SK-N-SH (cell line): ENCODE measurements at regions not wholly inside any gene's neighbourhood (a gene's known extent, or its start where the extent isn't known, plus 50 kb on each side); places are given as distances from the start of the nearest gene placed in this dataset.

ENCODE experiments used
- CTCF ChIA-PET: fragments of 300-600, 350-600 bp; formaldehyde crosslinking; extraction: SDS; loops from one replicate; lab custom pipeline; 2021; lab: Yijun Ruan, JAX
- POLR2A ChIA-PET: fragments of 350-600 bp; sonication (Branson Sonifier 250); formaldehyde crosslinking; extraction: SDS; loops from one replicate; lab custom pipeline; 2020; ENCODE audit warnings: antibody characterized with exemption, inconsistent platforms; lab: Yijun Ruan, JAX
- DNase-seq: peaks from one replicate; pipeline ENCODE4 v3.0.0; 2012
- H2AFZ ChIP-seq: fragments of 200-600 bp; sonication (generic); 2 replicates; pipeline ENCODE4 v1.8.1; 2016; ENCODE audit warnings: antibody characterized with exemption, mild to moderate bottlenecking, low read depth
- H3F3A ChIP-seq: fragments of 200-600 bp; sonication (generic); replicated peaks from 2 replicates; pipeline ENCODE3; 2016; ENCODE audit warnings: antibody characterized with exemption, mild to moderate bottlenecking; ENCODE audit not compliant: insufficient read depth
- H3K27ac ChIP-seq, 2 experiments: fragments of 200-500 bp in 1 of 2; fragments of 200-600 bp in 1 of 2; sonication (Bioruptor generic) in 1 of 2; sonication (generic), shearing (Covaris generic) in 1 of 2; 2 replicates each; pipeline versions ENCODE4 v1.5.1 to v1.6.1; 2014 to 2016; ENCODE audit warnings: low read depth in 2 of 2, inconsistent platforms in 1 of 2, low read length in 1 of 2, mild to moderate bottlenecking in 1 of 2, mixed read lengths in 1 of 2
- H3K27me3 ChIP-seq: fragments of 200-600 bp; sonication (generic), shearing (Covaris generic); 2 replicates; pipeline ENCODE4 v1.6.1; 2016; ENCODE audit warnings: mixed run types; ENCODE audit not compliant: insufficient read depth
- H3K36me3 ChIP-seq, 2 experiments: fragments of 200-500 bp in 1 of 2; fragments of 200-600 bp in 1 of 2; sonication (Bioruptor generic) in 1 of 2; sonication (generic) in 1 of 2; replicated peaks in 1 of 2; 2 replicates each; pipeline versions ENCODE3 to v1.5.1; 2014 to 2016; ENCODE audit warnings: low read length in 1 of 2, mild to moderate bottlenecking in 1 of 2; ENCODE audit not compliant: insufficient read depth in 2 of 2, control insufficient read depth in 1 of 2
- H3K4me1 ChIP-seq, 2 experiments: fragments of 200-500 bp in 1 of 2; fragments of 200-600 bp in 1 of 2; sonication (Bioruptor generic) in 1 of 2; sonication (generic), shearing (Covaris generic) in 1 of 2; 2 replicates each; pipeline versions ENCODE4 v1.5.1 to v1.6.1; 2014 to 2016; ENCODE audit warnings: low read depth in 1 of 2, low read length in 1 of 2, mixed run types in 1 of 2; ENCODE audit not compliant: insufficient read depth in 2 of 2, control insufficient read depth in 1 of 2
- H3K4me2 ChIP-seq: fragments of 200-600 bp; sonication (generic), shearing (Covaris generic); 2 replicates; pipeline ENCODE4 v1.6.1; 2017; ENCODE audit warnings: mixed run types
- H3K4me3 ChIP-seq, 2 experiments: fragments of 200-500 bp in 1 of 2; fragments of 200-600 bp in 1 of 2; sonication (Bioruptor generic) in 1 of 2; sonication (generic), shearing (Covaris generic) in 1 of 2; 2 replicates each; pipeline versions ENCODE4 v1.5.1 to v1.8.1; 2014 to 2016; ENCODE audit warnings: low read depth in 2 of 2, inconsistent platforms in 1 of 2, low read length in 1 of 2, mild to moderate bottlenecking in 1 of 2, mixed read lengths in 1 of 2, moderate library complexity in 1 of 2
- H3K79me2 ChIP-seq: fragments of 200-600 bp; sonication (generic); 2 replicates; pipeline ENCODE4 v1.8.1; 2017; ENCODE audit warnings: mild to moderate bottlenecking; ENCODE audit not compliant: insufficient read depth
- H3K9ac ChIP-seq: fragments of 200-600 bp; sonication (generic); 2 replicates; pipeline ENCODE4 v1.6.1; 2017; ENCODE audit warnings: mixed run types
- H3K9me2 ChIP-seq: fragments of 200-600 bp; sonication (generic); 2 replicates; pipeline ENCODE4 v1.6.1; 2017; ENCODE audit warnings: mixed run types
- H3K9me3 ChIP-seq: fragments of 200-600 bp; sonication (generic); 2 replicates; pipeline ENCODE4 v1.6.1; 2017; ENCODE audit warnings: mixed run types, mild to moderate bottlenecking, moderate library complexity
- H4K20me1 ChIP-seq: fragments of 200-600 bp; sonication (generic); 2 replicates; pipeline ENCODE4 v1.6.1; 2017; ENCODE audit warnings: mild to moderate bottlenecking, mixed run types; ENCODE audit not compliant: insufficient read depth
- EP300 ChIP-seq, 2 experiments: IDR thresholded peaks; 2 replicates each; pipeline versions ENCODE4 v1.4.0 to v1.6.1; 2012; ENCODE audit warnings: borderline replicate concordance in 1 of 2, low read depth in 1 of 2, low read length in 1 of 2
- GABPA ChIP-seq: IDR thresholded peaks from 2 replicates; pipeline ENCODE4 v1.4.0; 2012; ENCODE audit warnings: low read depth, mild to moderate bottlenecking
- IRF3 ChIP-seq: fragments of 150-350 bp; IDR thresholded peaks from 2 replicates; pipeline ENCODE4 v1.6.1; 2016; ENCODE audit warnings: mild to moderate bottlenecking, low read depth, low read length
- MEF2A ChIP-seq: IDR thresholded peaks from 2 replicates; pipeline ENCODE4 v1.4.0; 2012; ENCODE audit warnings: low read depth, borderline replicate concordance
- MXI1 ChIP-seq: IDR thresholded peaks from 2 replicates; pipeline ENCODE4 v1.6.1; 2012; ENCODE audit warnings: mild to moderate bottlenecking, low read depth, low read length, improper control_type of control experiment
- PBX3 ChIP-seq: IDR thresholded peaks from 2 replicates; pipeline ENCODE4; 2012
- SIN3A ChIP-seq: IDR thresholded peaks from 2 replicates; pipeline ENCODE4 v1.6.1; 2012; ENCODE audit warnings: low read depth, mild to moderate bottlenecking, low read length, moderate library complexity, borderline replicate concordance
- SMC3 ChIP-seq: IDR thresholded peaks from 2 replicates; pipeline ENCODE4 v1.6.1; 2012; ENCODE audit warnings: low read depth, low read length, improper control_type of control experiment
- TCF12 ChIP-seq: IDR thresholded peaks from 2 replicates; pipeline ENCODE4 v1.4.0; 2012
- USF1 ChIP-seq: IDR thresholded peaks from 2 replicates; pipeline ENCODE4 v1.4.0; 2012; ENCODE audit warnings: low read depth, borderline replicate concordance
- USF2 ChIP-seq: fragments of 150-350 bp; IDR thresholded peaks from 2 replicates; pipeline ENCODE4 v1.6.1; 2017; ENCODE audit warnings: antibody characterized with exemption, low read length, low read depth, borderline replicate concordance
- WGBS: methylation state at CpG from one replicate; pipeline ENCODE4 v1.1.6; 2017; ENCODE audit warnings: low lambda C conversion rate; 5-methylcytosine and 5-hydroxymethylcytosine counted together
- TF ChIP-seq, protein P1 (sequence below): IDR thresholded peaks from 2 replicates; pipeline ENCODE4 v1.4.0; 2012; ENCODE audit warnings: low read depth, borderline replicate concordance

DNA sequence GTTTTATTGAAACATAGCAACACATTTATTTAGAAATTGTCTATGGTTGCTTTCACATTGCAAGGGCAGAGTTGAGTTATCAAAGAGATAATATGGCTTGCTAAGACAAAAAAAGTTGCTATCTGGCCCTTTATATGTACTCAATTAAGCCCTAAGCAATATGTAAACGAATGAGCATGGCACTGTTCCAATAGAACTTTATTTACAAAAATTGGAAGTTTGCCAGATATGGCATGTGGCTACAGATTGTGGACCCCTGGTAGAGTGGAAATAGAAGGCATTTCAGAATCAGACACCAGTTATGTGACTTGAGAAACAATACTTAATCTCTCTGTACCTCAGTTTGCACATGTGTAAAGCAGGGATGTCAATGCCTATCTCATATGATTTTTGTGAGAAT, 515.6 kb upstream of the SGO1 start:
- TF ChIP-seq MEF2A (no peak), EP300 (IDR thresholded peaks at IDR 0.05; ENCODE audit: borderline replicate concordance in 1 of 2, low read depth in 1 of 2, low read length in 1 of 2) (no peak), SMC3 (no peak), PBX3 (no peak), SIN3A (no peak), GABPA (no peak), MXI1 (no peak)
- TF ChIP-seq, protein P1, sequence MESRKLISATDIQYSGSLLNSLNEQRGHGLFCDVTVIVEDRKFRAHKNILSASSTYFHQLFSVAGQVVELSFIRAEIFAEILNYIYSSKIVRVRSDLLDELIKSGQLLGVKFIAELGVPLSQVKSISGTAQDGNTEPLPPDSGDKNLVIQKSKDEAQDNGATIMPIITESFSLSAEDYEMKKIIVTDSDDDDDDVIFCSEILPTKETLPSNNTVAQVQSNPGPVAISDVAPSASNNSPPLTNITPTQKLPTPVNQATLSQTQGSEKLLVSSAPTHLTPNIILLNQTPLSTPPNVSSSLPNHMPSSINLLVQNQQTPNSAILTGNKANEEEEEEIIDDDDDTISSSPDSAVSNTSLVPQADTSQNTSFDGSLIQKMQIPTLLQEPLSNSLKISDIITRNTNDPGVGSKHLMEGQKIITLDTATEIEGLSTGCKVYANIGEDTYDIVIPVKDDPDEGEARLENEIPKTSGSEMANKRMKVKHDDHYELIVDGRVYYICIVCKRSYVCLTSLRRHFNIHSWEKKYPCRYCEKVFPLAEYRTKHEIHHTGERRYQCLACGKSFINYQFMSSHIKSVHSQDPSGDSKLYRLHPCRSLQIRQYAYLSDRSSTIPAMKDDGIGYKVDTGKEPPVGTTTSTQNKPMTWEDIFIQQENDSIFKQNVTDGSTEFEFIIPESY, result no peak
- TF ChIP-seq, all 33 proteins: peak for 0
- Histone ChIP-seq H3K4me3 (no peak overlapping the region), H3K9ac (no peak overlapping the region), H2AFZ (no peak overlapping the region), H3K79me2 (no peaks in the 10 kb centered on the region), H3K9me2 (no peaks in the 10 kb centered on the region), H4K20me1 (no peaks in the 10 kb centered on the region), H3K4me2 (no peak overlapping the region), H3K27me3 (no peaks in the 10 kb centered on the region), H3K27ac (no peak overlapping the region), H3K4me1 (no peaks in the 10 kb centered on the region), H3K9me3 (no peaks in the 10 kb centered on the region), H3K36me3 (no peaks in the 10 kb centered on the region), H3F3A (no peaks in the 10 kb centered on the region)
- WGBS, result 48% methylated on average over 1 of the region's 1 CpG
- DNase-seq, result peak; percentile 8
- ChIA-PET CTCF (no interaction called here), POLR2A (no interaction called here)

DNA sequence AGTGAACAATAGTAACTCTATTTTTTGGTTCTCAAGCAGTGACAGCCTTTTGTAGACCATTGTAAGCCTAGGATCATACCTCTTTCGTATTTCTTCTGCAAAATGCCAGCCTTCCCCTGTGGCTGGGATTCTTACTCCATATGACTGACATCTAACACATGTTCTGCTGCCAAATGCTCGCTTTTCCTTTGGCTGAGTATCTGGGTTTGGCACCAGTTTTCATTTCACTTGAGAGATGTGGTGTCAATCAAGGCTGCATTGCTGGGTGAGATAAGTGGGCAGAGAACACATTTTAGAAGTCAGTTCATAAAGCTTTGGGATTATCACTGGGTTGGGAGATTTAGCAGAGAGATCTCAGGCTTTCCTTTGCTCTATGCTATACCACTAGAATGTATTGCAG, 514.7 kb upstream of the SGO1 start:
- ChIA-PET CTCF (interaction anchor here (1.0 kb wide), 1 partner anchor 321 kb away, joined by 4 read pairs; no protein-coding TSS in a partner anchor), POLR2A (no interaction called here)
- whole genome bisulfite sequencing, result 36% methylated on average over 2 of the region's 2 CpGs
- no peaks in the 10 kb centered on the region for H3K9me2 ChIP-seq
- no peaks in the 10 kb centered on the region for H3K4me1 ChIP-seq
- H3K9ac ChIP-seq, result no peak overlapping the region
- no peaks in the 10 kb centered on the region for H3K27me3 ChIP-seq
- no peak overlapping the region for H3K4me2 ChIP-seq
- no peak overlapping the region for H3K4me3 ChIP-seq
- H3K36me3 ChIP-seq, result no peaks in the 10 kb centered on the region
- H3F3A ChIP-seq, result no peaks in the 10 kb centered on the region
- H3K79me2 ChIP-seq, result no peaks in the 10 kb centered on the region
- peak overlapping the region; percentile 6; the same call in 1 of the 2 replicates for H2AFZ ChIP-seq
- no peak for DNase-seq
- no peak overlapping the region for H3K27ac ChIP-seq
- H4K20me1 ChIP-seq, result no peaks in the 10 kb centered on the region
- TF ChIP-seq MXI1, result no peak
- H3K9me3 ChIP-seq, result no peaks in the 10 kb centered on the region

- Histone ChIP-seq H3K4me2 (no peak overlapping the region), H3K79me2 (no peaks in the 10 kb centered on the region), H3F3A (no peaks in the 10 kb centered on the region), H3K27ac (no peak overlapping the region), H3K4me1 (no peaks in the 10 kb centered on the region; a peak in 1 of 4 replicates), H3K9ac (no peak overlapping the region)
- POLR2A ChIA-PET, result no interaction called here
- 60% methylated on average over 5 of the region's 5 CpGs for WGBS
- DNase-seq, result no peak
- TF ChIP-seq TCF12, result no peak
- TF ChIP-seq USF2, result no peak
- TF ChIP-seq IRF3, result no peak
- no peak for TF ChIP-seq USF1
- TF ChIP-seq, all 33 proteins: peak for 0
- Histone ChIP-seq H3K27me3 (no peaks in the 10 kb centered on the region), H2AFZ (no peak overlapping the region), H4K20me1 (no peaks in the 10 kb centered on the region), H3K9me2 (no peaks in the 10 kb centered on the region), H3K4me3 (no peak overlapping the region), H3K9me3 (no peaks in the 10 kb centered on the region), H3K36me3 (no peaks in the 10 kb centered on the region)
- CTCF ChIA-PET, result interaction anchor here (0.6 to 0.8 kb wide), 2 partner anchors 187 to 534 kb away, joined by 3 to 4 read pairs; no protein-coding TSS in a partner anchor
Measured at GRCh38 chr3:20698896-20699295, 512.9 kb upstream of the SGO1 start.
